Iris pigment epithelial cell (primary cell): ENCODE measurements at regions not wholly inside any gene's neighbourhood (a gene's known extent, or its start where the extent isn't known, plus 50 kb on each side); places are given as distances from the start of the nearest gene placed in this dataset.

Experiments used
- DNase-seq: peaks from one replicate; pipeline ENCODE4 v3.0.0-alpha.2; 2011; ENCODE audit warnings: low read depth

GRCh38 chr2:105652014-105652796 is 92.5 kb upstream of the NCK2 start:
- DNase-seq: no peak

GRCh38 chr2:105649534-105649933 is 95.2 kb upstream of the NCK2 start:
- DNase-seq: no peak

GRCh38 chr2:105647731-105648130 is 97.0 kb upstream of the NCK2 start:
- no peak for DNase-seq

GRCh38 chr2:105646774-105647076 is 98.0 kb upstream of the NCK2 start:
- no peak for DNase-seq

- DNase-seq: no peak
Measured at GRCh38 chr2:105645938-105646773, 98.6 kb upstream of the NCK2 start.

- no peak for DNase-seq
Measured at GRCh38 chr2:105645031-105645937, 99.4 kb upstream of the NCK2 start.

- peak; percentile 10 for DNase-seq
Measured at GRCh38 chr2:105644174-105644980, 100.3 kb upstream of the NCK2 start.

GRCh38 chr2:105643405-105644173 is 101.1 kb upstream of the NCK2 start:
- peak; percentile 7 for DNase-seq

- DNase-seq: no peak
Measured at GRCh38 chr2:105641389-105641811, 103.3 kb upstream of the NCK2 start.

- DNase-seq: no peak
Measured at GRCh38 chr2:105640246-105640645, 104.5 kb upstream of the NCK2 start.

- no peak for DNase-seq
Measured at GRCh38 chr2:105636109-105636740, 108.5 kb upstream of the NCK2 start.

- no peak for DNase-seq
Measured at GRCh38 chr2:105635564-105635963, 109.1 kb upstream of the NCK2 start.

- DNase-seq: no peak
Measured at GRCh38 chr2:105634198-105634597, 110.5 kb upstream of the NCK2 start.

- DNase-seq: no peak
Measured at GRCh38 chr2:105631922-105632321, 112.8 kb upstream of the NCK2 start.

- DNase-seq: no peak
Measured at GRCh38 chr2:105631011-105631410, 113.7 kb upstream of the NCK2 start.

GRCh38 chr2:105629634-105630033 is 115.1 kb upstream of the NCK2 start:
- no peak for DNase-seq

GRCh38 chr2:105627534-105627933 is 117.2 kb upstream of the NCK2 start:
- DNase-seq: no peak

GRCh38 chr2:105626966-105627340 is 117.8 kb upstream of the NCK2 start:
- no peak for DNase-seq

- no peak for DNase-seq
Measured at GRCh38 chr2:105626212-105626965, 118.3 kb upstream of the NCK2 start.

- DNase-seq: no peak
Measured at GRCh38 chr2:105625632-105626031, 119.1 kb upstream of the NCK2 start.
